Naive thymus-derived CD8-positive, alpha-beta T cell (primary cell): ENCODE measurements at regions not wholly inside any gene's neighbourhood (a gene's known extent, or its start where the extent isn't known, plus 50 kb on each side); places are given as distances from the start of the nearest gene placed in this dataset.
"Not testable (repeated sequence)": the region's sequence is repeated elsewhere in the genome, so short reads cannot be mapped to it uniquely, and the experiment has no call there.

Source experiments
- ATAC-seq, 2 donors: fragments of 150-1000 bp; cut with Tn5 transposase in 1 of 2; sonication (Bioruptor Pico), chemical (Tn5 transposase) in 1 of 2; 1 replicate in 1 of 2; 2 replicates in 1 of 2; pipeline ENCODE4 v1.10.0; 2021; ENCODE audit warnings: mild to moderate bottlenecking in 2 of 2, moderate library complexity in 2 of 2
- POLR2A ChIA-PET: fragments of 350-600 bp; sonication (Branson Sonifier 250); formaldehyde crosslinking; loops from one replicate; lab custom pipeline; 2021; ENCODE audit warnings: antibody characterized with exemption; lab: Charles Lee
- DNase-seq, 10 donors: peaks; one replicate each; pipeline versions ENCODE4 v3.0.0 to v3.0.0-alpha.2; 2020 to 2022
- H3K27ac Mint-ChIP-seq, 10 donors: one replicate each; pipeline ENCODE4 v1.8.0; 2020 to 2022; ENCODE audit warnings: mild to moderate bottlenecking in 10 of 10, mixed read lengths in 10 of 10, moderate library complexity in 4 of 10, inconsistent platforms in 1 of 10
- H3K27me3 Mint-ChIP-seq, 5 donors: one replicate each; pipeline ENCODE4 v1.8.0; 2021 to 2022; ENCODE audit warnings: mixed read lengths in 5 of 5
- H3K36me3 Mint-ChIP-seq, 3 donors: one replicate each; pipeline ENCODE4 v1.8.0; 2020 to 2022; ENCODE audit warnings: mixed read lengths in 3 of 3, mild to moderate bottlenecking in 2 of 3, inconsistent platforms in 1 of 3
- H3K4me1 Mint-ChIP-seq, 4 donors: one replicate each; pipeline ENCODE4 v1.8.0; 2021 to 2022; ENCODE audit warnings: mixed read lengths in 4 of 4
- H3K4me3 Mint-ChIP-seq, 10 donors: one replicate each; pipeline ENCODE4 v1.8.0; 2020 to 2022; ENCODE audit warnings: mild to moderate bottlenecking in 10 of 10, mixed read lengths in 10 of 10, moderate library complexity in 6 of 10, inconsistent platforms in 1 of 10
- H3K9me3 Mint-ChIP-seq, 9 donors: one replicate each; pipeline ENCODE4 v1.8.0; 2020 to 2022; ENCODE audit warnings: mixed read lengths in 9 of 9, mild to moderate bottlenecking in 3 of 9, inconsistent platforms in 1 of 9, moderate library complexity in 1 of 9

DNA sequence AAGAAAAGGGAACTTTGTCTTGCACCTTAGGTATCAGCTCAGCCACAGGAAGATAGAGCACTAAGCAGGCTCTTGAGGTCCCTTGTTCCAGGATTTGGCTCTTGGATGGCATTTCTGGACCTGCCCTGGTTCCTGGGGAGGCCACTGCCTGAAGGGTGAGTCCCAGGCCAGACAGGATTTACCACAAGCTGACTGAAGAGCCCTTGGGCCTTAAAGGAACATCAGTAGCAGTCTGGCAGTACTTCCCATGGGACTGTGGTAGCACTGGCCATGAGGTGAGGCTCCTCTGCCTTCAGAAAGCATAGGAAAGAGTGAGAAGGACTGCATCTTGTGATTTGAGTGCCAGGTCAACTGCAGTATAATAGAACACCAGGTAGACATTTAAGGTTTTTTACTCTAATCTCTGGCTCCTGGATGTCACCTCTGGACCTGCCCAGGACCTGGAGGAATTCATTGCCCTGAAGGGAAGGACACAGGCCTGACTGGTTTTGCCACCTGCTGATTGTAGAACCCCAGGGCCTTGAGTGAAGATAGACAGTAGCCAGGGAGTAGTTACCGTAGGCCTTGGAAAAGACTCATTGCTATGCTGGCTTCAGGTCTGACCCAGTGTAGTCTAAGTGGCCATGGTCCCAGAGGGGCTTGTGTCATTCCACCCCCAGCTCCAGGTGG, 154.4 kb upstream of the CREB1 start:
- H3K4me1 Mint-ChIP-seq, result no peaks in the 10 kb centered on the region
- ATAC-seq, result no peak
- H3K36me3 Mint-ChIP-seq, result peaks cover 3 to 54% (median 49%) of the 10 kb centered on the region in 3 donors
- no peak overlapping the region for H3K4me3 Mint-ChIP-seq
- no peak for DNase-seq
- POLR2A ChIA-PET, result no interaction called here
- H3K9me3 Mint-ChIP-seq, result peaks cover 0 to 68% (median 36%) of the 10 kb centered on the region in 9 donors
- peaks cover 0 to 3% (median 0%) of the 10 kb centered on the region in 5 donors for H3K27me3 Mint-ChIP-seq
- H3K27ac Mint-ChIP-seq, result no peak overlapping the region

DNA sequence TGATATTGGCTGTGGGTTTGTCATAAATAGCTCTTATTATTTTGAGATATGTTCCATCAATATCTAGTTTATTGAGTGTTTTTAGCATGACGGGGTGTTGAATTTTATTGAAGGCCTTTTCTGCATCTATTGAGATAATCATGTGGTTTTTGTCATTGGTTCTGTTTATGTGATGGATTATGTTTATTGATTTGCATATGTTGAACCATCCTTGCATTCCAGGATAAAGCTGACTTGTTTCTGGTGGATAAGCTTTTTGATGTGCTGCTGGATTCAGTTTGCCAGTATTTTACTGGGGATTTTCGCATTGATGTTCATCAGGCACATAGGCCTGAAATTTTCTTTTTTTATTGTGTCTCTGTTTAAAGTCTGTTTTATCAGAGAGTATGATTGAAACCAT, 151.1 kb upstream of the CREB1 start:
- H3K27ac Mint-ChIP-seq, H3K27me3 Mint-ChIP-seq, H3K4me3 Mint-ChIP-seq, DNase-seq, H3K4me1 Mint-ChIP-seq, ATAC-seq, POLR2A ChIA-PET: not testable (repeated sequence)
- peaks cover 7 to 73% (median 41%) of the 10 kb centered on the region in 9 donors for H3K9me3 Mint-ChIP-seq
- H3K36me3 Mint-ChIP-seq, result peaks cover 3 to 63% (median 40%) of the 10 kb centered on the region in 3 donors

DNA sequence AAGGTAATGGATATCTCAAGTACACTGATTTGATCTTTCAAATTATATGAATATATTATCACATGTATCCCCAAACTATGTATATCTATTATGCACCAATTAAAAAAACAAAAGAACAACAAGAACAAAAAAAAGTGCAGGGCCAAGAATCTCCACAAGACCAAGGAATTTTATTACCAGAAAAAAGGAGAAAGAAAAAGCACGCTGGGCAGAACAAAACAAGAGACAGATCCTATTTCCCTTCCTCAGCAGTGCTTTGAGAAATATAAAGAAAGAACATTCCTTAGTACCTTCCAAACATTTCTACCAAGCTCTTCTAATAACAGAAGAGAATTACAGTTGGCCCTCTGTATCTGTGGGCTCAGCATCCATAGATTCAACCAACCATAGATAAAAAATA, 144.7 kb upstream of the CREB1 start:
- Mint-ChIP-seq H3K4me3 (no peak overlapping the region), H3K4me1 (no peaks in the 10 kb centered on the region), H3K27ac (no peak overlapping the region), H3K9me3 (peaks cover 2 to 29% (median 17%) of the 10 kb centered on the region in 9 donors), H3K36me3 (peaks cover 0 to 21% (median 10%) of the 10 kb centered on the region in 3 donors), H3K27me3 (peaks cover 0 to 1% (median 0%) of the 10 kb centered on the region in 5 donors)
- POLR2A ChIA-PET, result no interaction called here
- ATAC-seq (no peak), DNase-seq (no peak)

DNA sequence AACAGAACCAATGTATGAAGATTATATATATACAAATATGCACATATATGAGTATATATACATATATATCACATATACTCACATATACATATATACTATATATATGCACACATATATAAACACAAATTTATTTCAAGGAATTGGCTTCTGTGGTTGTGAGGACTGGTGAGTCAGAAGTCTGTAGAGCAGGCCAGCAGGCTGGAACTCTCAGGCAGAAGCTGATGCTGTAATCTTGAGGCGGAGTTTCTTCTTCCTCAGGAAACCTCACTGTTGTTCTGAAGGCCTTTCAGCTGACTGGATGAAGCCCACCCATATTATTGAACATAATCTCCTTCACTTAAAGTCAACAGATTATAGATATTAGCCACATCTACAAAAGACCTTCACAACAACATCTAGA, 143.9 kb upstream of the CREB1 start:
- Mint-ChIP-seq H3K4me1 (no peaks in the 10 kb centered on the region), H3K27ac (no peak overlapping the region), H3K27me3 (peaks cover 0 to 1% (median 0%) of the 10 kb centered on the region in 5 donors), H3K9me3 (peaks cover 0 to 25% (median 15%) of the 10 kb centered on the region in 9 donors), H3K36me3 (peaks cover 0 to 19% (median 7%) of the 10 kb centered on the region in 3 donors), H3K4me3 (no peak overlapping the region)
- no peak for DNase-seq
- ATAC-seq, result no peak
- POLR2A ChIA-PET, result no interaction called here

DNA sequence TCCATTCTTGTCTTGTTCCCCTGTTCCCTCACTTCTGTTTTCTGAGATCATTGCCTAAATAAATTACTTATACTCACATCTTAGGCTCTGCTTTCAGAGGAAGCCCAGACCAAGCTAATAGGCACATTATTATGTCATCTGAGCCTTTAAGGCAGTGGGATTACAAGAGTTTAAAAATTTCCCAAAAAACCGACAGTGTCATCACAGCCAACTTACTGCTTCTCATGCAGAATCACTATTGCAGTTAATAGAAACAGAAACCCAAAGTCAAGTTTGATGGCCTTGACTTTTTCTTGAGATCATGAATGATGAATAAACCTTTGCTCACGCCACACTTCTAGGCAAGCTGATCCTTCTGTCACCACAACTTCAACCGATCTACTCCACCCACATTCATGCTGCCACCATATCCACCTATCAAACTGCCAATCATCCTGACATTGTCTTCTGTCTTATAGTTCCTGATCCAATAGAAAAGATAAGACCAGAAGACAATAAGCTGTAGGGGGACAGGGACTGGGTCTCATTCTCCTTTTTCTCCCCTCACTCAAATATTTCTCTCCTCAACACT, 142.7 kb upstream of the CREB1 start:
- Mint-ChIP-seq H3K4me3 (no peak overlapping the region), H3K4me1 (no peaks in the 10 kb centered on the region), H3K27me3 (no peaks in the 10 kb centered on the region)

DNA sequence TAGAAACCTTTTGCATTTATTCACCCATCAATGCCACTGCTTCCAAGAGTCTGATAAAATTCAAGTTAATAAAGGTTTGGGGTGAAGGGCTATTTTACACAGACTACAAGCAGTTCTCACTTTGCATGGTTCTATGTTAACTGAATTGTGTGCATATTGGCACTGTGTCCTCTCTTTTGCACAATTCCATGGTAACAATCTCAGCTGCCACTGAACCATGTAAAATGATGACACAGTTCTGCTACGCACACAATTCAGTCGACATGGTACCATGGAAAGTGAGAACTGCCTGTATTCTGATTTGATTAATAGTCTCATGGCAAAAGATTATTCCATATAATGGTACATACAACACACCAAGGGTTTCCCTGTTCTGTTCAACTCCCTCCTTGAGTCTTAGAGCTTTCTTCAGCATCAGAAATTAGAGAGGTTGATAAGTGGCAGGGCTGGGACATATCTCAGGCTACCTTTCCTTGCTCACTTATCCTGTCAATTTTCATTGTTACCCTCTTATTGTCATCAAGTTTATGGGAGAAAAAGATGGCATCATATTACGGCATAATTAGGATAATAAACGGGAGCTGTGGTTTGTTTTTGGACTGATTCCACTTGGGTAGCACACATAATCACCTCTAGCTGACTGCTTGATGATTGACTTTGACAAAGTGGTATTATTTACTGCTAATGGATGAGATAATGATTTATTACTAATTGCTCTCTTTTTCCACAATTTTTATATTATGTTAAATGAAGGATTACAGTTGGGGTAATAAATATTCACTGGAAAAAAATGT, 139.3 kb upstream of the CREB1 start:
- DNase-seq (no peak), ATAC-seq (no peak)
- Mint-ChIP-seq H3K4me3 (no peak overlapping the region), H3K4me1 (no peaks in the 10 kb centered on the region), H3K27me3 (peaks cover 0 to 4% (median 3%) of the 10 kb centered on the region in 5 donors), H3K36me3 (peaks cover 0 to 2% (median 0%) of the 10 kb centered on the region in 3 donors), H3K27ac (no peak overlapping the region), H3K9me3 (peaks cover 0 to 5% (median 0%) of the 10 kb centered on the region in 9 donors)
- POLR2A ChIA-PET, result no interaction called here

More for the DNA sequence above, 142.7 kb upstream of the CREB1 start:
- ATAC-seq, result no peak
- H3K9me3 Mint-ChIP-seq, result peaks cover 0 to 17% (median 10%) of the 10 kb centered on the region in 9 donors
- H3K36me3 Mint-ChIP-seq, result peaks cover 0 to 9% (median 1%) of the 10 kb centered on the region in 3 donors
- POLR2A ChIA-PET, result no interaction called here
- no peak overlapping the region for H3K27ac Mint-ChIP-seq
- DNase-seq, result no peak

DNA sequence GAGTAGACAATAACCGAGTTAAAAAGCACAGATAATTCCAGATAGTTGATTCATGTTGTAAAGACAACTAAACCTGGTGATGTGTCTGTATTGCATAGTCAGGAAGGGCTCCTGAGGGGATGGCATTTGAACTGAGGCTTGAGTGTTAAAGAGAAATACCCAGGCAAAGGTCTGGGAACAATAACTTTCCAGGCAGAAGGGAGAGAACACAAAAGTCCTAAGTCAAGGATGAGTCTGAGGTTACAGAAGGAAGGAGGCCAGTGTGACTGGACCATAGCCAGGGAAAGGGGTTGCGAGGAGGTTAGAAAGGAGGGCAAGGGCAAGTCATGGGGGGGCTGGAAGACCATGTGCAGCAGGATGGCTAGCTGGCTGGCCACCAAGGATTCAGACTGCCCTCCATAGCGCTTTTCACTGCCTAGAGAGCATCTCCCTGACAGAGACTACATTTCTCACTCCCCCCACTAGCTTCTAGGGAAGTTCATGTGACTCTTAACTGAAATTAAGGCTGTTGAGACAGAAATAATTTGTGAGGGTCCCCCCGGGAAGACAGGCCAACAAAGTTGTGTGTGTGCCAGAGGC, 135.5 kb upstream of the CREB1 start:
- POLR2A ChIA-PET, result no interaction called here
- Mint-ChIP-seq H3K36me3 (peaks cover 0 to 2% (median 0%) of the 10 kb centered on the region in 3 donors), H3K4me1 (no peaks in the 10 kb centered on the region), H3K9me3 (peaks cover 0 to 9% (median 0%) of the 10 kb centered on the region in 9 donors), H3K27ac (no peak overlapping the region), H3K4me3 (no peak overlapping the region), H3K27me3 (peaks cover 0 to 5% (median 3%) of the 10 kb centered on the region in 5 donors)
- no peak for ATAC-seq
- no peak for DNase-seq

DNA sequence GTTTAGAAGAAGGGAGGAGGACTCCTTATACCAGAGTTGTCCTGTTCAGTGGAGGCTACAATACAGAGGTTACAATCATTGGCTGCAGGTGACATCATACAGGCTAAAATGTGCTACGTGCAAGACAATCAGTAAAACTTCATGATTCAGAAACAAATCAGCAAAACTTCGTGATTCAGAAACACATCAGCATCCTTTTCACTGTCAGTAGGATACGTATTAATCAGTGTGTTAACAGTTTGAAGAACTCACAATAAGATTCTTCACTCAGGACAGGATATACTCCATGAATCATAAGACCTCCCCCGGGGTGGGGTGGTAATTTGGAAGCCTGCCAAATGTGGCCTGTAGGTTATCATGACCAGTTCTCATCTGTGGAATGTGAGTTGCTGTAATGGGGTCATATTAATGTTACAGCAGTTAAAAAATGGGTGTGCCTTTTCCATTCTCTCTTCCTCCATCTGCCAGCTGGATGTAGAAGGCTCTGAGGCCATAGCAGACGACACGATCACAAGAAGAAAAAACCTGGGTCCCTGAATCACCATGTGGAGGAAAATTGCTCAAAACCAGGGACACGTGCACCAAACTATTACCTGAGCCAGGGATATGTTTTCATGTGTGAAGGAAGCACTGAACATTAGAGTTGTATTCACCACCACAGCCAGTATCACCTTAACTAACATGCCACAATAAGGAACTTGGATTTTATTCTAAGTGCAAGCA, 134.8 kb upstream of the CREB1 start:
- H3K27me3 Mint-ChIP-seq, result peaks cover 0 to 5% (median 3%) of the 10 kb centered on the region in 5 donors
- ATAC-seq (no peak), DNase-seq (no peak)
- H3K4me3 Mint-ChIP-seq, result no peak overlapping the region
- no peaks in the 10 kb centered on the region for H3K4me1 Mint-ChIP-seq
- H3K27ac Mint-ChIP-seq, result no peak overlapping the region
- POLR2A ChIA-PET, result no interaction called here
- peaks cover 0 to 9% (median 0%) of the 10 kb centered on the region in 9 donors for H3K9me3 Mint-ChIP-seq
- peaks cover 0 to 2% (median 0%) of the 10 kb centered on the region in 3 donors for H3K36me3 Mint-ChIP-seq

DNA sequence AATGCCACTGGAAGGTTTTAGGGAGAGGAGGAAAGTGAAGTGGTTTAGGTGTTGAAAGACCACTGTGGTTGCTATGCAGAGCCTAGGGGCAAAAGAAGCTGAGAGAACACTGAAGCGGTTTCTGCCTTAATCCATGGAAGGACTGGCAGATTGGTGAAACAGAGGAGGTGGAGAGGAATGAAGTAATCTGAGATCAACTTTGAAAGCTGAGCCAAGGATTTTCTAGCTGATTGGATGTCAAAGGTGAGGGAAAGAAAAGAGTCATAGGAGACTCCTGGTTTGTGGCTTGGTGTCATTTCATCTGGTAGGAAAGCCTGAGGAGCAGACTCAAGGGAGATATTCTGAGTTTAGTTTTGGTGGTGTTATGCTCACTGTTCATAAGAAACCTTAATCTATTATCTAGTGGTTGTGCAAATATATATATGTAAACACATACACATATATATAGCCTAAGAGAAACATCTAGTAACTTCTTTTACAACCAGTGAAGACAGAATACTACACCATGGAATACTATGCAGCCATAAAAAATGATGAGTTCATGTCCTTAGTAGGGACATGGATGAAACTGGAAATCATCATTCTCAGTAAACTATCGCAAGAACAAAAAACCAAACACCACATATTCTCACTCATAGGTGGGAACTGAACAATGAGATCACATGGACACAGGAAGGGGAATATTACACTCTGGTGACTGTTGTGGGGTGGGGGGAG, 134.1 kb upstream of the CREB1 start:
- POLR2A ChIA-PET, result no interaction called here
- no peak overlapping the region for H3K4me3 Mint-ChIP-seq

DNA sequence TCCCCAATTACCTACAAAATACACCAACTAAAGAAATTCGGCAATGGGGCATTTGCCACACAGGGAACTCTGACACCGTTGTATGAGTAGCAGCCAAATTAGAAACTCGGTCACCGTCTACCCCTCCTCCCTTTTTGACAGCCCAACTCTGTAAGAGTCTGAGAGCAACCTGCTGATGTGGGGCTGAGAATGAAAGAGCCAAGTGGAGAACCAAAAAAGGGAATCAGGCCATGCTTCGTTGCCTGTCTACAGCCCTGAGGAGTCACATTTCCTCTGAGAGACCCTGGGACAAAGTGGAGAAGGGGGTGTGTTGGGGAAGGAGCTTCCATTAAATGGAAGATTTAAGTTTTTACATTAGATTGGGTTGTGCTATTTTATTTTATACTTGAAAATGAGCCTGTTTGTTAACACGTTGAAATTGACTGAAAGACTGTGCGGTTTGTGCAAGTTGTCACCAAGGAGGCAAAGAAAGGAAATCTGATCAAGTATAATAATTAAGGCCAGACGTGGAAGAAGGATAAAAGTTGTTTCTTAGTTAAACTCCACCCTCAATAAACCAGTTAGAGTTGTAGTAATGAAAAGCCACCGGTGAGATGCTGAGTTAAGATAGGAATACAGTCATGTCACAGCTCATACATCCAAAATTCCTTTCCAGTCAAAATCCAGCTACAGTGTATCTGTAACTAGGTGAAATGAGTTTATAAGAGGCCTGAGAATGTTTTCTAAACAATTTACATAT, 131.7 kb upstream of the CREB1 start:
- H3K4me3 Mint-ChIP-seq, result no peak overlapping the region
- H3K27me3 Mint-ChIP-seq, result peaks cover 0 to 5% (median 3%) of the 10 kb centered on the region in 5 donors
- H3K27ac Mint-ChIP-seq, result no peak overlapping the region
- ATAC-seq (no peak), DNase-seq (no peak)
- POLR2A ChIA-PET, result no interaction called here
- peaks cover 0 to 2% (median 0%) of the 10 kb centered on the region in 3 donors for H3K36me3 Mint-ChIP-seq
- H3K9me3 Mint-ChIP-seq, result peaks cover 0 to 9% (median 0%) of the 10 kb centered on the region in 9 donors
- no peaks in the 10 kb centered on the region for H3K4me1 Mint-ChIP-seq

More for the DNA sequence above, 134.1 kb upstream of the CREB1 start:
- no peak for DNase-seq
- ATAC-seq, result no peak
- peaks cover 0 to 2% (median 0%) of the 10 kb centered on the region in 3 donors for H3K36me3 Mint-ChIP-seq
- no peaks in the 10 kb centered on the region for H3K4me1 Mint-ChIP-seq
- peaks cover 0 to 9% (median 0%) of the 10 kb centered on the region in 9 donors for H3K9me3 Mint-ChIP-seq
- peaks cover 0 to 5% (median 3%) of the 10 kb centered on the region in 5 donors for H3K27me3 Mint-ChIP-seq
- no peak overlapping the region for H3K27ac Mint-ChIP-seq

DNA sequence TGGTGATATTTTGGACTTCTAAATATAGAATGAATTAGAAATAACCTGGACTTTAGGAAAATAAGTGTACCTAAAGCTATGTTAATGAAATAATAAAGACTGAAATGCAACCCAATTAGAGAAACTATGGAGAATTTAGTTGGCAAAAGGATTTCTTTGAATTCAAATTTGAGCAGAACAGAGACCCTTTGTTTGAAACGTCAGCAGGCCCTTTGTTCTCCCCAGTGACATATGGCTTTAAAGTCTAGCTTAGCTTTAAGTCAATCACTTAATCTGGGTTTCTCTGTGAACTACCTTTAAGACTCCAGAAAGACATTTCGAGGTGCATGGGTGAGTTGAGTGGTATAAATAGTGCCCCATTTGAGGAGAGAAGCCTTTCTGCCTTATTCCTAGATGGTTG, 130.5 kb upstream of the CREB1 start:
- no peak for ATAC-seq
- DNase-seq, result no peak
- Mint-ChIP-seq H3K4me3 (no peak overlapping the region), H3K9me3 (peaks cover 0 to 9% (median 0%) of the 10 kb centered on the region in 9 donors), H3K36me3 (no peaks in the 10 kb centered on the region), H3K27ac (no peak overlapping the region), H3K4me1 (no peaks in the 10 kb centered on the region), H3K27me3 (peaks cover 0 to 5% (median 0%) of the 10 kb centered on the region in 5 donors)
- POLR2A ChIA-PET, result no interaction called here
